GM21717 (cell line): ENCODE measurements at regions not wholly inside any gene's neighbourhood (a gene's known extent, or its start where the extent isn't known, plus 50 kb on each side); places are given as distances from the start of the nearest gene placed in this dataset.

Experiments
- ATAC-seq: cut with Tn5 transposase; IDR thresholded peaks from one replicate; pipeline ENCODE4 v1.9.1; 2021; ENCODE audit warnings: mild to moderate bottlenecking, moderate library complexity; ENCODE audit not compliant: unreplicated experiment

DNA sequence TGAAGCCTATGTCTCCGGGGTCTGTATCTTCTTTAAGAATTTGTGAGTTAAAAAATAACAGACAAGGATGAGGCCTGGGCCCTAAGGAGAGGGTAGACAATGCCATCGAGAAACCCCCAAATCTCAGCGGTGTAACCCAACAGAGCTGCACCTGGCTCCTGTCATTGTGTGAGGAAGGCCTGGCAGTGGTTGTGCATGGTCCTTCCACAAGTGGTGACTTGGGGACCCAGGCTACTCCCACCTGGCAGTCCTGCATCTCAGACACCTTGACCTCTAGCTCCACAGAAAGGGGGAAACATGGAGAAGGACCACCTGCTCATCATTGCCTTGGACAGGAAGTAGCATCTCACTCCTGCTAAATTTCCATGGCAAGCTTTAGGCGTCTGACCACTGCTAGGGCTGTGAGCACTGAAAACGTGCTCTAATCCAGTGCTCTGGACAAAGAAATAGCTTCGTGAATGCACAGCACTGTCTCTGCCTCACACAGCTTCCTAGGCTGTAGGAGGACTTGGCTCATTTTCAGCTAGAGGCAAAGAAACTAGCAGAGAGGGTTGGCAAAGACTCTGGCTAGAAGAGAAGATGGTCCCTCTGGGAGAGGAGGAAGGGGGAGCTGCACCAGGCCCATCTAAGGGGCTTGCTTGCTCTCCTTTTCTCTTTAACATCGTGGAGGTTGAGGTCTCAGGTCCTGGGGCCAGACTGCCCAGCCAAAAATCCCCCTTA, 273.9 kb upstream of the ZMIZ1 start:
- no peak for ATAC-seq

DNA sequence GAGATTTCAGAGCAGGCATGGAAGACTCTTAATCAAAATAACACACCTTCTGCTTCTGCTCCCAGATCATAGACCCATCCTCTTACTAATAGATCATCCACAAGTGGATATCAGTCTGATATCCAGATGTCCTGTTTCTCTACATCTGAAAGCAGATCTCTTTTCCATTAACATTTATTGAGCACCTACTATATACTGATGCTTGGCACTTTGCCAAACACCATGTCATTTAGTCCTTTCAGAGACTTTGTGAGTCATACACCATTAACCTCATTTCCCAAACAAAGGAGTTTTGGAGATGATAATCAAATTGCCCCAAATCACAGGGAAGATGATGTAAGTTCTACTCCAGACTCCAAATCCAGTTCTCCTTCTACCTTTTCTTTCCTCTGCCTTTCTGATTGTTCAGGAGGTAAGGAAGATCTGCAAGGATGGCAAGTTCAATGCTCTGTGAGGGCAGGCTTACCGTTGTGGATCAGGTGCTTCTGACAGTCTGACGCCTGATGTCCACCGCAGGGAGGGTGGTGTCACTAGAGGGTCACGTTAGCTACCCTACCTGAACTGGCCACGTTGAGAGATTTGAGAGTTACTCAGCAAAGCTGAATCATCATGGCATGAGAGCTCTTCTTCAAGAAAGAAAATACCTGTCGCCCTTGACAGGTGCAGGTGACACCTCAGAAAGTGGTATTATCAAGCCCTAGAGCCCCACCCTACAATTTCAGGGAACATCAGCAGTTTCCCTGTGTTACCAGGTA, 269.6 kb upstream of the ZMIZ1 start:
- no peak for ATAC-seq

DNA sequence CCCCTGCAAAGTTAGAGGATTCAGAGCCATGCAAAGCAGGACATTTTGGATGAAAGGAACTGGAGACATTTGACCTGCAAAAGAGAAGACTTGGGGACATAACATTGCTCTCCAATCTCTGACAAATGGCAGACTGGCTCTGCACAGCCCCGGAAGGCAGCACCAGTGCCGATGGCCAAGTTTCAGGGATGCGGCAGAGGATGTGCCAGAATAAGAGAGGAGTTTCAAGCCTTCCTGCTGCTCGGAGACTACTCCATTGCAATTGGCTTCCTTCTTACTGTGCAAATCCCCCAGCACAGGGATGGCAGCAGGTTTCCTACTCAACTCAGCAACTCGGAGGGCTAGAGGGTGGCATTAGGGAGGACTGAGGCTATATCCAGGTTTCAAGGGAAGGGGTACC, 268.8 kb upstream of the ZMIZ1 start:
- no peak for ATAC-seq

DNA sequence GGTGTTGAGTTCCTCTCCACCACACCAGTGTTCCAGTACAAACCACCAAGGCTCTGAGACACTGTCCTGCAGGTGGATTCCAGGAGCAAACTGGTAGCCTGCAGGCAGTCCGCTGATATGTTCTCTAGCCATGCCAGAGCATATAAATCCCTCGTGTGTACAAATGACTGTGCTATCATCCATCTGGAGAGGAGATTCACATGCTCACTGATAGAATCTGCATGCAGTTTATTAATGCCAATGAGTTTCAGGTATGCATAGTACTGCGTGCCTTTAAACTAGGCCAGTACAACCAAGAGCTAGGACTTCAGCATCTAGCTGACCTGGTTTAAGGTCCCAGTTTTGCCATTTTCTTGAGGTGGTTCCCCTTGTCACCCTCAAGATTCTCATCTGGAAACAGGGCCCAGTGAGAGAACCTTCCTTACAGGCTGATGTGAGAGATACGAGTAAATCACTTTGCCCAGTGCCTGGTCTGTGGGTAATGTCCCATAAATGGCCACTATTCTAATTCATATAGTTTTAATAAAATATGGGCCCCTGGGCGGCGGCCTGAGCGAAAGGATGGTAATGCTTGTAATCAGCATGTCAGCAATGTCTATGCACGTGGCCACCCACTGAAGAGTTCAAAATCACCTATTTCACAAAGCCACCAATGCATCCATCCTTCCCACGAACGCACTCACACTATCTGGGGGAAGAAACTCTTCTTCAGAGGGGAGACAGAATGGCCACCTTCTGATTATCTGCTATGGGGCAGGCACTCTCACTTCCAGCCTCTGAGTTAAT, 268.0 kb upstream of the ZMIZ1 start:
- no peak for ATAC-seq

DNA sequence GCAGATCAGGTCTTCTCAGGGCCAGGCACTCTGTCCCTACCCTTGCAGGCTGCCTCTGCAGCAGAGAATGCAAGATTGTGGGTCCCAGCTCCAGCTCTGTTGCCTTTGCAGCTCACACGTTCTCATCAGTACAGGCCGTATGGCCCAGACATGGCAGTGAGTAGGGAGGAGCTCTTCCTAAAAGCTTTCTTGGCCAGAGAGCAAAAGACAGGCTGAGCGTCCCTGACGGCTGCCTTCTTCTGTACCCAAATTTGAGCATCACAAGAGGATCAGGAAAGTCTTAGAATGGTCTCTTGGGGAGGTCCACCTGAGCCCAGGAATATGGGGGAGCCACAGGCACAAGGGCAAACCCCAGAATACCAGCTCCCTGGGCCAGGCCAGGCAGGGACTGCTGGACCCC, 266.3 kb upstream of the ZMIZ1 start:
- ATAC-seq: no peak

DNA sequence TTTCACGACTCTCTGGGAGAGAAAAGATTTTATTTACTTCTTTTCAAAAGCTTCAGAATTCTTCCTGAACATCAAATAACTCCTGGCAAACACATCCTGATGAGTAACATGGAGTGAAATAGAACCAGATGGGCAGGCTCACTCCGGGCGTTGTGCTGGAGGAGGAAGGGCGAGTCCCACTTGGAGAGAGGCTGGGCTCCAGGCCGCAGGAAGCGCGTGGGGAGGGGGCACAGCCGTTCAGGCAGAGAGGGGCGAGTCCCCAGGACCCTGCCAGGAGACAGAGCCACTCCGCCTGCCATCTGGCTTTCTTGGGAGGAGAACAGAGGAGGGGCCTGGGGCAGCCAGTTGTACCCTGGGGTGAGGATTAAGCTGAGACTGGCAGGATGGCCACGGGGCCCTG, 265.9 kb upstream of the ZMIZ1 start:
- ATAC-seq: no peak

DNA sequence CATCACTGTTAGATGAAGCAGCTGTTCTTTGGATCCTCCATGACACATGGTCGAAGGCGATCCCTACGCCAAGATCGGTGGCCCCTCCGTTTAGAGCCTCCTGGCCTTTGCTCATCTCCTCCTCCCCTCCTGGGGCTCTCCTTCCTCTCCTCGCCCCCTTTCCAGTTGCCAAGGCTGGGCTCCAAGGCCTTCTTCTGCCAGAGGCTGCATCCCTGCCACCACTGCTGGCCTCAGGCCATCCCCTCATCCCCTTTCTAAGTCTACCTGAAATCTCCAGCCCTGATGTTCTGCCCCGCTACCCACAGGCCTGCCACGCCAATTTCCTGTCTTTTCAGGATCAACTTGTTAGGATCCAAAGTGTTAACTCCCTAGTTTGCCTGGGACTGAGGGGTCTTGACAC, 265.1 kb upstream of the ZMIZ1 start:
- no peak for ATAC-seq

DNA sequence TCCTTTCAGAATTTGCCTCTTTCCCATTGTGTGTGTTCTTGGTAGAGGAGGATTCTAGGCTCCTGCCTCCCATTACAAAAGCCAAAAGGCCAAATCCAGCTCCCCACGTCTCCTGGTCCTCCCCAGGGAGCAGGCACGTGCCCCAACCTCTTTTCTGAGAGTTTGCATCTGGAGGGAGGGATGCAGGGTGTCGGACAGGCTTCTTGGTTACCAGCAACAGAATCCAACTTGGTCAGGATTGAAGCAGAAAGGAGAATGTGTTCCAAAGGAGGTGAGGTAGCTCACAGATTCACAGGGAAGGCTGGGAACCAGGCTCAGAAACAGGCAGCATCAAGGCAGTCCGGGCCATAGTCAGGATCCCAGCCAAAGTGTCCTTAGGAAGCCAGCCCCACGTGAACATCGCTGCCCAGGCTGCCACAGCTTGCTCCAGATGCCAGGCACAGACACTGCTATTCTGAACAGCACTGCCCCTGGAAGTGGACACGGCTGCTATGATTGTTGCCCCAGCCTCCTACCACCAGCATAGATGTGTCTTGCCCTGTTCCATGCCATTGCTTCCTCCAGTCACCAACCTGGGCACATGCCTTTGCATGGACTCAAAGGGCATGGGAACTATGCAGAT, 264.2 kb upstream of the ZMIZ1 start:
- ATAC-seq: no peak

DNA sequence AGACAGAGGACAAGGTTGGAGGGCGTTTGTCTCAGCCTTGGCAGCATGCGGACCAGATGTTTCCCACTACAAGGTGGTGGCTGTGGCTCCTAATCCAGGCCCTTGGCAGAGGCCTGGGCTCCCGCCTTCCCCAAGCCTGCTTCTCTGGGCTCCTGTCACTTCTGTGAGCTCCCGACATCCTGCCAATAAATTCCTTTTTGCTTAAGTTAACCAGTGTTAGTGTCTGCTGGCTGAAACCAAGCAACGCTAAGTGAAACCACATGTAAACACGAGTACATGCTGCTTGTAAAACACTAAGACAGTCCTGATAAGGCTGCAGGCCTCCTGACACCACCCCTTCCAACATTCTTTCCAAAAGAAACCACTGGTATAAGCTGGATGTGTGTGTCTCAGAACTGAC, 263.6 kb upstream of the ZMIZ1 start:
- no peak for ATAC-seq

DNA sequence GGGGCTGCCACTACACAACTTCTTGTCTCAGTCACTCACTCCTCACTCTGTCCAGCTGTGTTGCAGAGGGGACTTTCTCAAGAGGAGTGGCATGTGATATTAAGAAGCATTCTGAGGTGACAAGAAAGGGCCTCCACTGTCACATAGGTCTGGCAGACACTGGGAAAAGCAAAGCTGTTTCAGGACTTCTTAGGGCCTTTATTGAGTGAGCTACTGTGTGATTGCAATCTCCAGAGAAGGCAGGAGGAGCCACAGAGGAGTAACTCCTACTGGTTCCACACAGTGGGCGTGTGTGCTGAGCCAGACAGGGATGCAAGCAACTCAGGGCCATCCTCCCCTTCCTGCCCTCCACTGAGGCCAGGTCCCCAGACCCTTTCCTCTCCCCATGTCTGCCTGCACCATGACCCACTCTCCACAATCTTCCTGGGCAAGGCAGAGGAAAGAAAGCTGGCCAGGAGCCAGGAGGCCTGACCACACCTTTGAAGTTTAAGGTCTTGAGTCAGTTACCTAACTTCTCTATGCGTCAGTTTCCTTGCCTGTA, 262.0 kb upstream of the ZMIZ1 start:
- ATAC-seq: no peak

DNA sequence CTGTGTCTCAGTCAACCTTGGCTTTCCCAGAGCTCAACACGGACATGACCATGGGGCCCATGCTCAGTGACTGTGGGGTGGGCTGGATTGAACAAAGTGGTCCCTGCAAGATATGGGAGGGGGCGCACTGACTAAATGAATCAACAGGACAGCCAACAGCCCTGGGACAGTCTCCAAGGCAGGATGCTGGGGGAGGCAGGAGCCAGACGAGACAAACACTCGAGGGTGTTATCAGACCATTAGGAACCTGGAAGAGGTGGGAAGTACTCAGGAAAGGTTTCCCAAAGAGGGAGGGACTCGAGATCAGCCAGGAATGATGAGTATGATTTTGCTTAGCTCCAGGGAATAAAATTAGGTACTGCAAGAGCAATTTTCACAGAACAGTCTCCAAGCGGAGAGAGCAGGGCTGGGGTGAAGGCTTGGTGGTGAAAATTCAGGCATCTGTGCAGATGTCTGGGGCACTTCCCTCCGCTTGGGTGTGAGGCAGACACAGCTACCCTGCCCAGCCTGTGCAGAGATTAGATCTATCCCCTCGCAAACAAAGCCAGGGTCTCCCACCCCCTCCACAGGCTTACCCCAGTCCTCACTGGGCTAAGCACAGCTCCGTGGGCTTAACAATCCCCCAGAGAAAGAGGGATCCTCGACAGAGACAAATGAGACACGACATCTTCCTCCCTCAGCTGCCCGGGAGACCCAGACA, 261.1 kb upstream of the ZMIZ1 start:
- no peak for ATAC-seq

DNA sequence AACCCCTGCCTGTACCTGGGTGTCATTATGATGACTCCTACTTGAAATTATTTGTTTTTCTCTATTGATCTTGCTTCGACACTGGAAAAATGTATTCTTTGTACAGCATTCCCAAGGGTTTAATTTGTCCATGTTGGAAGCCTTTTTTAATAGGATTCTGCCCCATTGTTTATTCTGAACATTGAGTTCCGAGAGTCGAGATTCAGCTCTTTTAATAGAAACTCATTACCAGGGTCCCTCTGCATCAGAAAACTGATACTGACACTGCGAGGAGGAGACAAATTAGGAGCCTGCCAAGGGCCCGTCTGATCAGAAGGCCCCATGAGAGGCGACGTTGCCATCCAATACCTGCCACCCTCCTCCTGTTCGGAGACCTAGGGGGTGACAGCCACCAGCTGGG, 260.5 kb upstream of the ZMIZ1 start:
- ATAC-seq: no peak

DNA sequence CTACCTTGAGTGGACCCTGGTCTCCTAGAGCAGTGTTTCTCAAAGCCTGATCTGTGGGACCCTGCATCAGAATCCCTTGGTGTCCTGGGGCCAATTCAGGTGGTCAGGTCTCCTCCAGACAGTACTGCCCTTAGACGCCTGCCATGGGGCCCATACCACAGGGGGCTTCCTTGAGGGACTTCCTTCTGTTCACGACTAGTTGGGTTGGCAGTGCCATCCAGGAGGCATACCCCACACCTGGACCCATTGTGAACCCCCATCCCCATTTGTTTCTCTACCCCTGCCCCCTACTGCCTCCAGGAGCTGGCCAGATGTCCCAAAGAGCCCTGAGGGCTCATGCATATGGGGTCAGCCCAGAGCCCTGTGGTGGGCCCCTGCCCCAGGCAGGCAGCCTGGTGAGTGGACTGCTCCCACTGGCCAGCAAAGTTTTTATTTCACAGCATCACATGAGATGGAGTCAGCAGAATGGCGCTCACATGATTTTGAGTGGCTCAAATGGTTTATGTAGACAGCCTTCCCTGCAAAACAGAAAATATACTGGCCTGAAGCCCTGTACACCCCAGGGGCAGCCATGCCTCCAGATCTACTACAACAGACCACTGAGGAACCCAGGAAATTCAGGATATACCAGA, 259.9 kb upstream of the ZMIZ1 start:
- no peak for ATAC-seq

DNA sequence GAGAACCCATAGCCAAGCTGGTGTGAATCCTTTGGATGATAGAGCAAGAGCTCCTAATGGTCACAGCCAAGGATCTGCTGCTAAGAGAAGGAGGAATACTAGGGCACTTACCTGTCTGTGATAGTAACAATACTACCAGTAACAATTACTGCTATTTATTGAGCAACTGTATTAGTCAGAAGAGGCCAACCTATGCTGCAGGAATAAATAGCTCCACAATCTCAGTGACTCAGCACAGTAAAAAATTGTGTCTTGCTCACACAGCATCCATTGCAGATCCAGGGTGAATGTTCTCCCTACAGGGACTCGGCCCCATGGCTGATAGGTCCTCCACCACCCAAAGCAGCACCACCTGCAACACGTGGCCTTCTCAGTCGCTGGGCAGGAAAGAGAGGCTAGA, 257.6 kb upstream of the ZMIZ1 start:
- ATAC-seq: no peak

DNA sequence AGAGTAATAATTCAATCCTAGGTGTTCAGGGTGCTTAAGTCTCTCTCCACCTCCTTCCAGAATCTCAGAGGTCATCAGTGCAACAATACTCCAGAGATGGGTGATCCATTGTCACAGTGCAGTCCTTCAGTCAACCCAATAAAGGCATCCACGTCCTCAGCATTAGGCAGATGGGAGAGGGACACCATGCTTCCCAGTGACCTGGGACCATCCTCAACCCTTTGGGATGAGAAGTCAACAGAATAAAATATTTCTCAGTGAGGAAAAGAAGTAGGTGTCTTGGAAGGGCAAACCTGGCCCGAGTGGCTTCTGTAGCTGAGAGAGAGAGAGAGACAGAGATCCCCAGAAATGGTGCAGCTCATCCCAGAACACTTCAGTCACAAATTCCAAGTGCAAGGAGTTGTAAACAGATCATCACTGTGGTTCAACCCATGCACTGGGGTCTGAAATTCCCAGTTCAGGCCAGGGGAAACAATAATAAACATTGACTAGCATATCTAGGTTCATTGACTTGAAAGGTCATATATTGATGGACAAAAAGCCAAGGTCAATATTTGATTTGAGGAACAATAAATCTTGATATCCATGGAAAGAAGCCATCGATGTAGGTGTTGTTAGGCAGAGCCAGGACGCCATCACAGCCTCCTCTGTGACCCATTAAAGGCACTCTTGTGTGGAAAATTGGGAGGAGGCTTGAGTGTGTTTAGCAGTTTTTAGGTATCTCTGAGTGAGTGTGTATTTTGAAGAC, 256.0 kb upstream of the ZMIZ1 start:
- ATAC-seq: no peak

DNA sequence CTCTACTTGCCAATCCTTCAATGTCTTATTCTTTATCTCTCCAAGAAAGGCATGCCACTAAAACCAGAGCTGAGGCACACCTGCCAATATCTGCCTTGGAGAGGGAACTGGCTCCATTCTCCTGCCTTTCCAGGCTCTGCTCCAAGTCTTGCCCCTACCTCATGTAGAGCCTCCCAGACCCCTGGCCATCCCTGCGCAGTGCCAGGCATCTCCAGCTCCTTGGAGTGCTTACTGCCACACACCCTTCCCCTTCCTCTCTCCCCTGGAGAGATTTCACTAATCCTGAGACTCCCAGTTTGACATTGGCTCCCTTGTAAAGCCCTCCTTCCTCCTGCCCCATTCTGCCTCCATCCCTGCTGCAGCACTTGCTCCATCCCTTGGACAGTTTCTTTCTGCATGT, 255.2 kb upstream of the ZMIZ1 start:
- ATAC-seq: no peak

DNA sequence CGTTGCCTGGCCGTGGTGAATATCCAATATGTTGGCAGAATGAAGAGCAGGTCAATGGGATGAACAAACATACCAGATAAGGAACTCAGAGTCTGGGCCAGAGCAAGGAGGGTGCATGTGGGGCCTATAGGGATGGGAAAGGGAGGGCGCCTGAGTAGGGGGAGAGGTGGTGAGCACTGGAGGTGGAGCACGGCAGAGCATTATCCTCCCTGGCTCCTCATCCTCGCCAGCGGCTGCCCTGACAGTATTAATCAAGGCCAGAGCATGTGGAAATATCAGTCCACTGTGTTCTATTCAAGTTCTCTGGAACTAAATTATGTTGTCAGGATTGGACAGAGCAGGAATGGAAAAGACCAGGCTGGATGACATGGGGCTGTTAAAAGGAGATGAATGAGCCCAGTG, 254.8 kb upstream of the ZMIZ1 start:
- no peak for ATAC-seq

DNA sequence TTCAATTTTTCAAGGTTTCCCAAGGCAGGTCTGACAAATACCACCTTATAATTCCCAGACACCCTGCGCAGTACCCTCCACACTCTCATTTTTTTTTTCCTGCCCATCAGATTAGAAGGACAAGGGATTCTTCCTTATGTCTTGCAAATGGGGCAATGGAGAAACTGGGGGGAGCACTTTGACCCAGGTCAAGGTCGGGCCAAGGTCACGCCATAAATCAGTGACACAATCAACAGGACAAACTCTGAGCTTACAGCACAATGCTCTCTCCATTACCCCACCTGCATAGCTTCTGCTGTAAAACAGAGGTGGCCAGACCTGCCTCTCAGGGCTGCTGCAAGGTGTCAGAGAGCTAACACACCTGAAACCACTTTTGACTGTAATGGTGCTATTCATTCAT, 254.4 kb upstream of the ZMIZ1 start:
- ATAC-seq: no peak

DNA sequence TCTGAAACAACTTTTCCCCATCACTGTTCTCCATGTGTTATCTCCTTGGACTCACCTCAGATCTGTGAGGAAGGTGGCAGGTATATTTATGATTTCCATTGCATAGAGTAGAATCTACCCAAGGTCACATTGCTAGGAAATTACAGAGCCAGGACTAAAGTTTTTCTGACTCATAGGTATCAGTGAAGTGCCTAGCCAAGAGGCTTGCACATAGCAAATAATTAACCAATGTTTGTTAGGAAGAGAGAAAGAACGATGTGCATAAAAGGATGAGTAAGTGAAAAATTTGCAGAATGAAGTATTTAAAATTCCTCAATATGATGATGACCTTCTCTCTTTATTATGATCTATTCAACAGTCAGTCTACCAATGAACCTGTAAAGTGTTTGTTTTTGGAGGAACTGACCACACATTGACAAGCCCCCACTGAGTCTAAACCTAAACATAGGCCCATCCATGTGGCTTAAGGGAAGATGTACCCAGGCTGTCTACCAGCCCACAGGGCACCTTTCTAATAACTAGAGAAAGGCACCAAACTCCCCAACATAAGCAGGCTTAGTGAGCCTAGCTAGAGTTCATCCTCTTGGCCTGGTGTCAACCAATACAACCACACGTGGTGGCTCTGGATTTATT, 252.9 kb upstream of the ZMIZ1 start:
- no peak for ATAC-seq
